ENCODE measurements at regions not wholly inside any gene's neighbourhood (a gene's known extent, or its start where the extent isn't known, plus 50 kb on each side); places are given as distances from the start of the nearest gene placed in this dataset.

GRCh38 chr5:166398131-166398530 lies 1893.3 kb upstream of the WWC1 start:
- DNase-seq (ENCODE audit: low read depth) = no peak
- TF ChIP-seq POLR2A (IDR thresholded peaks at IDR 0.05; ENCODE audit: extremely low read depth, insufficient read length) (no peak), CTCF (IDR thresholded peaks at IDR 0.05; ENCODE audit: low read depth, low read length) (no peak), MAX (IDR thresholded peaks at IDR 0.05; ENCODE audit: low read depth, low read length) (no peak), MYC (IDR thresholded peaks at IDR 0.05; ENCODE audit: low read depth, low read length) (no peak)
- H3K4me3 ChIP-seq (ENCODE audit: low read depth, low read length) = no peak overlapping the region

- TF ChIP-seq MYC (IDR thresholded peaks at IDR 0.05; ENCODE audit: low read depth, low read length) (no peak), MAX (IDR thresholded peaks at IDR 0.05; ENCODE audit: low read depth, low read length) (no peak), POLR2A (IDR thresholded peaks at IDR 0.05; ENCODE audit: extremely low read depth, insufficient read length) (no peak), CTCF (IDR thresholded peaks at IDR 0.05; ENCODE audit: low read depth, low read length) (no peak)
- no peak for DNase-seq (ENCODE audit: low read depth)
- H3K4me3 ChIP-seq (ENCODE audit: low read depth, low read length) = no peak overlapping the region
Observed at GRCh38 chr5:166399781-166400180, 1891.7 kb upstream of the WWC1 start.

GRCh38 chr5:166401391-166401790 lies 1890.1 kb upstream of the WWC1 start:
- H3K4me3 ChIP-seq (ENCODE audit: low read depth, low read length) = no peak overlapping the region
- no peak for DNase-seq (ENCODE audit: low read depth)
- TF ChIP-seq POLR2A (IDR thresholded peaks at IDR 0.05; ENCODE audit: extremely low read depth, insufficient read length) (no peak), CTCF (IDR thresholded peaks at IDR 0.05; ENCODE audit: low read depth, low read length) (no peak), MYC (IDR thresholded peaks at IDR 0.05; ENCODE audit: low read depth, low read length) (no peak), MAX (IDR thresholded peaks at IDR 0.05; ENCODE audit: low read depth, low read length) (no peak)

- H3K4me3 ChIP-seq (ENCODE audit: low read depth, low read length) = no peak overlapping the region
- no peak for DNase-seq (ENCODE audit: low read depth)
- TF ChIP-seq MAX (IDR thresholded peaks at IDR 0.05; ENCODE audit: low read depth, low read length) = no peak
- no peak for TF ChIP-seq POLR2A (IDR thresholded peaks at IDR 0.05; ENCODE audit: extremely low read depth, insufficient read length)
Observed at GRCh38 chr5:166412191-166412590, 1879.3 kb upstream of the WWC1 start.

GRCh38 chr5:166427211-166427610 lies 1864.2 kb upstream of the WWC1 start:
- H3K4me3 ChIP-seq (ENCODE audit: low read depth, low read length) = no peak overlapping the region
- DNase-seq (ENCODE audit: low read depth) = no peak
- no peak for TF ChIP-seq CTCF (IDR thresholded peaks at IDR 0.05; ENCODE audit: low read depth, low read length)
- no peak for TF ChIP-seq MAX (IDR thresholded peaks at IDR 0.05; ENCODE audit: low read depth, low read length)
- no peak for TF ChIP-seq MYC (IDR thresholded peaks at IDR 0.05; ENCODE audit: low read depth, low read length)
- TF ChIP-seq POLR2A (IDR thresholded peaks at IDR 0.05; ENCODE audit: extremely low read depth, insufficient read length) = no peak

GRCh38 chr5:166428264-166428803 lies 1863.1 kb upstream of the WWC1 start:
- H3K4me3 ChIP-seq (ENCODE audit: low read depth, low read length) = no peak overlapping the region
- DNase-seq (ENCODE audit: low read depth) = no peak
- TF ChIP-seq MAX (IDR thresholded peaks at IDR 0.05; ENCODE audit: low read depth, low read length) (no peak), MYC (IDR thresholded peaks at IDR 0.05; ENCODE audit: low read depth, low read length) (no peak), POLR2A (IDR thresholded peaks at IDR 0.05; ENCODE audit: extremely low read depth, insufficient read length) (no peak)

All from NB4 (cell line).